H1 (cell line): ENCODE measurements at regions not wholly inside any gene's neighbourhood (a gene's known extent, or its start where the extent isn't known, plus 50 kb on each side); places are given as distances from the start of the nearest gene placed in this dataset.

Source experiments
- CTCF ChIP-seq, 3 experiments: IDR thresholded peaks; 1 replicate in 2 of 3; 2 replicates in 1 of 3; pipeline versions ENCODE4 v1.5.1 to v1.6.1; 2011; ENCODE audit warnings: low read length in 3 of 3, mild to moderate bottlenecking in 3 of 3, inconsistent platforms in 2 of 3, low read depth in 1 of 3, moderate library complexity in 1 of 3; ENCODE audit not compliant: insufficient read depth in 1 of 3; ENCODE audit errors: control extremely low read depth in 1 of 3
- EP300 ChIP-seq, 2 experiments: IDR thresholded peaks; 1 replicate in 1 of 2; 2 replicates in 1 of 2; pipeline ENCODE4 v1.6.1; 2011 to 2012; ENCODE audit warnings: low read depth in 2 of 2, low read length in 2 of 2, mild to moderate bottlenecking in 2 of 2, borderline replicate concordance in 1 of 2, inconsistent platforms in 1 of 2, moderate library complexity in 1 of 2
- POLR2A ChIP-seq, 2 experiments: IDR thresholded peaks; 1 replicate in 1 of 2; 2 replicates in 1 of 2; pipeline ENCODE4 v1.6.1; 2011; ENCODE audit warnings: low read depth in 2 of 2, low read length in 2 of 2, mild to moderate bottlenecking in 2 of 2; ENCODE audit errors: control extremely low read depth in 1 of 2
- SIN3A ChIP-seq, 2 experiments: IDR thresholded peaks in 1 of 2; conservative IDR thresholded peaks in 1 of 2; 2 replicates each; pipeline ENCODE4 v1.6.1; 2011 to 2012; ENCODE audit warnings: low read length in 2 of 2, improper control_type of control experiment in 1 of 2, low read depth in 1 of 2, mild to moderate bottlenecking in 1 of 2

GRCh38 chr4:124104101-124104500 is 608.4 kb downstream of the ANKRD50 start:
- TF ChIP-seq SIN3A (conservative IDR thresholded peaks at IDR 0.05 in 1 of 2, IDR thresholded peaks at IDR 0.05 in 1 of 2; ENCODE audit: low read depth in 1 of 2, low read length in 2 of 2): no peak
- no peak for TF ChIP-seq CTCF (IDR thresholded peaks at IDR 0.05; ENCODE audit: control extremely low read depth in 1 of 3, insufficient read depth in 1 of 3, low read depth in 1 of 3, low read length in 3 of 3)
- no peak for TF ChIP-seq EP300 (IDR thresholded peaks at IDR 0.05; ENCODE audit: borderline replicate concordance in 1 of 2, low read depth in 2 of 2, low read length in 2 of 2)
- TF ChIP-seq POLR2A (IDR thresholded peaks at IDR 0.05; ENCODE audit: control extremely low read depth in 1 of 2, low read depth in 2 of 2, low read length in 2 of 2): no peak
